ENCODE measurements at regions not wholly inside any gene's neighbourhood (a gene's known extent, or its start where the extent isn't known, plus 50 kb on each side); places are given as distances from the start of the nearest gene placed in this dataset.

DNA sequence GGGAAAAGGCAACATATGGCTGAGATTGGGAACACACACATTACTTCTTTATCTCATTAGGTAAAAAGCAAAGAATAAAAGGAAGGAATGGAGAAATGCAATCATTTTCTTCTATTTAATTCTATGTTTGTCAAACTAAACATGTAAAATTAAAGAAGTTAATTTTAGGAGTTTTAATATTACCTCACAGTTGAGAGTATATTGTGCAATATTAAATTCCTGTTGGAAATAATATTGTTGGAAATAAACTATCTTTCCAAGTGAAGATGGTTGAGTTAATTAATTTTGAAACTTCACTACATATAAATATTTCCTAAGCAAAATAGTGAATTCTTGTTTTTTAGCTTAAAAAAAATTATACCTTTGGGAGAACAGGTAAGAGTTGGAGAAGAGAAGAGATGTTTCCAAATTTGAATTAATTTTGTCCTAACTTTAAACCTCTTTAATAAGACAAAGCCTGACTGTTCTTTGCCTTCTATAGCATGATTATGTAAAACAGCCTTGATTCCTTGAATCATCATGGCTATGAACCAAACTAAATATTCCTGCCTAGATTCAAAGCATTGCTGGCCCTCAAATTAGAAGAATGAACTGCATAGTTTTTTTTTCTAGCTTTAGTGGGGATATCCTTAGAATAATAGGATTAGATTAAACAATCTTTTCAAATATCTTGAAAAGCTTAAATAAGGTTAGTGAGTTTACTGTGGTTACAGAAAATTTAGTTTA lies 1349.1 kb upstream of the ADGRB3 start:
- TF ChIP-seq, protein P1, sequence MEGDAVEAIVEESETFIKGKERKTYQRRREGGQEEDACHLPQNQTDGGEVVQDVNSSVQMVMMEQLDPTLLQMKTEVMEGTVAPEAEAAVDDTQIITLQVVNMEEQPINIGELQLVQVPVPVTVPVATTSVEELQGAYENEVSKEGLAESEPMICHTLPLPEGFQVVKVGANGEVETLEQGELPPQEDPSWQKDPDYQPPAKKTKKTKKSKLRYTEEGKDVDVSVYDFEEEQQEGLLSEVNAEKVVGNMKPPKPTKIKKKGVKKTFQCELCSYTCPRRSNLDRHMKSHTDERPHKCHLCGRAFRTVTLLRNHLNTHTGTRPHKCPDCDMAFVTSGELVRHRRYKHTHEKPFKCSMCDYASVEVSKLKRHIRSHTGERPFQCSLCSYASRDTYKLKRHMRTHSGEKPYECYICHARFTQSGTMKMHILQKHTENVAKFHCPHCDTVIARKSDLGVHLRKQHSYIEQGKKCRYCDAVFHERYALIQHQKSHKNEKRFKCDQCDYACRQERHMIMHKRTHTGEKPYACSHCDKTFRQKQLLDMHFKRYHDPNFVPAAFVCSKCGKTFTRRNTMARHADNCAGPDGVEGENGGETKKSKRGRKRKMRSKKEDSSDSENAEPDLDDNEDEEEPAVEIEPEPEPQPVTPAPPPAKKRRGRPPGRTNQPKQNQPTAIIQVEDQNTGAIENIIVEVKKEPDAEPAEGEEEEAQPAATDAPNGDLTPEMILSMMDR (conservative IDR thresholded peaks at IDR 0.05; ENCODE audit: low read depth, low read length) = no peak
- TF ChIP-seq EZH2 (IDR thresholded peaks at IDR 0.05; ENCODE audit: borderline replicate concordance, low read depth, low read length, poor library complexity, severe bottlenecking) = no peak

Measured in A673 (cell line).